Natural killer cell (primary cell): ENCODE measurements at regions not wholly inside any gene's neighbourhood (a gene's known extent, or its start where the extent isn't known, plus 50 kb on each side); places are given as distances from the start of the nearest gene placed in this dataset.
"Not testable (repeated sequence)": the region's sequence is repeated elsewhere in the genome, so short reads cannot be mapped to it uniquely, and the experiment has no call there.

Experiments used
- ATAC-seq, 3 donors: fragments of 150-1000 bp in 2 of 3; fragments of 200-7000 bp in 1 of 3; cut with Tn5 transposase; 1 replicate in 1 of 3; 2 replicates in 2 of 3; pipeline ENCODE4 v1.10.0; 2021; ENCODE audit warnings: mild to moderate bottlenecking in 2 of 3, moderate library complexity in 2 of 3
- DNase-seq, 2 donors: peaks; one replicate each; pipeline versions ENCODE4 v3.0.0 to v3.0.0-alpha.2; 2013 to 2021; ENCODE audit warnings: mixed read lengths in 1 of 2
- H3K27ac ChIP-seq: one replicate; pipeline ENCODE4 v1.5.1; 2013; ENCODE audit warnings: mild to moderate bottlenecking, low read length
- H3K27me3 ChIP-seq: one replicate; pipeline ENCODE4 v1.6.1; 2013; ENCODE audit warnings: low read length; ENCODE audit not compliant: control insufficient read depth, insufficient read depth
- H3K36me3 ChIP-seq: one replicate; pipeline ENCODE4 v1.6.1; 2013; ENCODE audit warnings: low read length; ENCODE audit not compliant: control insufficient read depth, insufficient read depth
- H3K4me1 ChIP-seq: one replicate; pipeline ENCODE4 v1.6.1; 2013; ENCODE audit warnings: low read length; ENCODE audit not compliant: control insufficient read depth, insufficient read depth
- H3K4me3 ChIP-seq: one replicate; pipeline ENCODE4 v1.5.1; 2013; ENCODE audit warnings: low read length
- H3K9me3 ChIP-seq: one replicate; pipeline ENCODE4 v1.6.1; 2013; ENCODE audit warnings: low read length; ENCODE audit not compliant: control insufficient read depth, insufficient read depth
- H3K27ac Mint-ChIP-seq, 2 donors: one replicate each; pipeline ENCODE4 v1.8.0; 2022; ENCODE audit warnings: mild to moderate bottlenecking in 2 of 2, mixed read lengths in 2 of 2, moderate library complexity in 1 of 2
- H3K27me3 Mint-ChIP-seq, 2 donors: one replicate each; pipeline ENCODE4 v1.8.0; 2022; ENCODE audit warnings: low read depth in 2 of 2, mixed read lengths in 2 of 2
- H3K36me3 Mint-ChIP-seq: one replicate; pipeline ENCODE4 v1.8.0; 2022; ENCODE audit warnings: mixed read lengths
- H3K4me1 Mint-ChIP-seq, 2 donors: one replicate each; pipeline ENCODE4 v1.8.0; 2022; ENCODE audit warnings: mixed read lengths in 2 of 2
- H3K4me3 Mint-ChIP-seq: one replicate; pipeline ENCODE4 v1.8.0; 2022; ENCODE audit warnings: mild to moderate bottlenecking, moderate library complexity, mixed read lengths
- H3K9me3 Mint-ChIP-seq, 2 donors: one replicate each; pipeline ENCODE4 v1.8.0; 2022; ENCODE audit warnings: mixed read lengths in 2 of 2
- WGBS: methylation state at CpG from one replicate; pipeline ENCODE4 v1.1.7; 2013; ENCODE audit warnings: missing lambda C conversion rate; ENCODE audit not compliant: insufficient coverage; 5-methylcytosine and 5-hydroxymethylcytosine counted together
- intact Hi-C: fragments of 100-400 bp; cut with micrococcal nuclease; formaldehyde crosslinking; loops from one replicate; pipeline ENCODE4 v1.14.2; 2022
- TF ChIP-seq, protein P1 (sequence below): fragments of 200-600 bp; IDR thresholded peaks from one replicate; pipeline ENCODE4 v1.8.0; 2022; ENCODE audit warnings: antibody characterized with exemption

DNA sequence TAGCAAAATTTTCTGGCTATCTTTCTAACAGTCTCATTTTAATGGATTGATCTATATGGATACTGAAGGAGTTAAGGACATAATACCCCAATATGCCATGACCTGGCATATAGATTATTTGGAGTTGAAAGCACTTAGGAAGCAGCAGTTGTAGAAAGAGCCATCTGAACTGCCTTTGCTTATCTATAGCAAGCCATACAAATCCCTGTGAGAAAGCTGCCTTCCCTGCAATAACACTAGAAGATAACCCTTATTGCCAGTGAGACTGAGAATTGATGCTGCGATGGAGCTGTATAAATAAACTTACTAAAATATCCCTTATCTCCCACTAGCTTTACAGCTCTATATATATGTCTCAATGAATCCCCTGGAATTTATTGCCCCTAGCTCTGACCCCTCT, 346.3 kb downstream of the TECRL start:
- H3K27ac ChIP-seq = no peak overlapping the region
- H3K9me3 Mint-ChIP-seq = peaks cover 6 to 12% of the 10 kb centered on the region in 2 donors
- H3K27ac Mint-ChIP-seq = no peak overlapping the region
- WGBS = 93% methylated on average over 1 of the region's 1 CpG
- H3K36me3 ChIP-seq = no peaks in the 10 kb centered on the region
- DNase-seq (no peak), ATAC-seq (no peak)
- peaks cover 8% of the 10 kb centered on the region for H3K36me3 Mint-ChIP-seq
- H3K27me3 ChIP-seq = no peaks in the 10 kb centered on the region
- H3K4me1 Mint-ChIP-seq = no peaks in the 10 kb centered on the region
- no peak overlapping the region for H3K4me3 Mint-ChIP-seq
- no peak overlapping the region for H3K4me3 ChIP-seq
- H3K27me3 Mint-ChIP-seq = no peaks in the 10 kb centered on the region
- no peaks in the 10 kb centered on the region for H3K9me3 ChIP-seq
- TF ChIP-seq, protein P1, sequence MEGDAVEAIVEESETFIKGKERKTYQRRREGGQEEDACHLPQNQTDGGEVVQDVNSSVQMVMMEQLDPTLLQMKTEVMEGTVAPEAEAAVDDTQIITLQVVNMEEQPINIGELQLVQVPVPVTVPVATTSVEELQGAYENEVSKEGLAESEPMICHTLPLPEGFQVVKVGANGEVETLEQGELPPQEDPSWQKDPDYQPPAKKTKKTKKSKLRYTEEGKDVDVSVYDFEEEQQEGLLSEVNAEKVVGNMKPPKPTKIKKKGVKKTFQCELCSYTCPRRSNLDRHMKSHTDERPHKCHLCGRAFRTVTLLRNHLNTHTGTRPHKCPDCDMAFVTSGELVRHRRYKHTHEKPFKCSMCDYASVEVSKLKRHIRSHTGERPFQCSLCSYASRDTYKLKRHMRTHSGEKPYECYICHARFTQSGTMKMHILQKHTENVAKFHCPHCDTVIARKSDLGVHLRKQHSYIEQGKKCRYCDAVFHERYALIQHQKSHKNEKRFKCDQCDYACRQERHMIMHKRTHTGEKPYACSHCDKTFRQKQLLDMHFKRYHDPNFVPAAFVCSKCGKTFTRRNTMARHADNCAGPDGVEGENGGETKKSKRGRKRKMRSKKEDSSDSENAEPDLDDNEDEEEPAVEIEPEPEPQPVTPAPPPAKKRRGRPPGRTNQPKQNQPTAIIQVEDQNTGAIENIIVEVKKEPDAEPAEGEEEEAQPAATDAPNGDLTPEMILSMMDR = no peak
- intact Hi-C loops = no loop called here
- H3K4me1 ChIP-seq = no peaks in the 10 kb centered on the region

DNA sequence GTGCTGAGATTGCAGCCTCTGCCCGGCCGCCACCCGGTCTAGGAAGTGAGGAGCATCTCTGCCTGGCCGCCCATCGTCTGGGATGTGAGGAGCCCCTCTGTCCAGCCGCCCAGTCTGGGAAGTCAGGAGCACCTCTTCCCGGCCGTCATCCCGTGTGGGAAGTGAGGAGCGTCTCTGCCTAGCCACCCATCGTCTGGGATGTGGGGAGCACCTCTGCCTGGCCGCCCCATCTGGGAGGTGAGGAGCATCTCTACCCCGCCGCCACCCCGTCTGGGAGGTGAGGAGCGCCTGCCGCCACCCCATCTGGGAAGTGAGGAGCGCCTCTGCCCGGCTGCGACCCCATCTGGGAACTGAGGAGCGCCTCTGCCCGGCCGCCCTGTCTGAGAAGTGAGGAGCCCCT, 372.2 kb downstream of the TECRL start:
- H3K36me3 Mint-ChIP-seq, H3K27me3 ChIP-seq, ATAC-seq, H3K9me3 ChIP-seq, H3K27me3 Mint-ChIP-seq, H3K27ac ChIP-seq, H3K4me1 Mint-ChIP-seq, H3K4me3 Mint-ChIP-seq, H3K4me3 ChIP-seq, DNase-seq, H3K4me1 ChIP-seq, H3K27ac Mint-ChIP-seq, intact Hi-C loops, H3K36me3 ChIP-seq: not testable (repeated sequence)
- H3K9me3 Mint-ChIP-seq = peaks cover 8 to 14% of the 10 kb centered on the region in 2 donors
- 94% methylated on average over 23 of the region's 23 CpGs for WGBS

DNA sequence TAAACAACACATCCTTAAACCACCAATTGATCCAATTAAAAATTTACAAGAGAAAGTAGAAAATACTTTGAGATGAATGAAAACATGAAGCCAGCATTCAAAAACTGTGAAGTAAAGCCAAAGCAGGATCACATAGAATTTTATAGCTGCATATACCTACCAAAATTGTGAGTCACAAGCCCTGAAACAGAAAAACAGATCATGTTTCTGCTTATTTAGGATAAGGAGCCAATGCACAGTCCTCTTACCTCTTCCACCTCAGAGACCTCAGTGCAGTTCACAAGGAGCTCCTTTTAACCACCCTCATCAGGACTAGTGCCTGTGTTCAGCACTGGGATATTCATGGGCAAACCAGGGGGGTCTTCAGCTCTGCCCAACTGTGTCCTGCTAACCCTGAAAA, 386.7 kb downstream of the TECRL start:
- Mint-ChIP-seq H3K4me1 (no peaks in the 10 kb centered on the region), H3K4me3 (no peak overlapping the region), H3K27ac (no peak overlapping the region), H3K27me3 (no peaks in the 10 kb centered on the region), H3K9me3 (peaks cover 10 to 19% of the 10 kb centered on the region in 2 donors), H3K36me3 (peaks cover 9% of the 10 kb centered on the region)
- peaks cover 8% of the 10 kb centered on the region for H3K9me3 ChIP-seq
- DNase-seq (no peak), ATAC-seq (no peak)
- no peaks in the 10 kb centered on the region for H3K4me1 ChIP-seq
- intact Hi-C loops = no loop called here
- no peak overlapping the region for H3K27ac ChIP-seq
- H3K27me3 ChIP-seq = no peaks in the 10 kb centered on the region
- no peaks in the 10 kb centered on the region for H3K36me3 ChIP-seq
- H3K4me3 ChIP-seq = no peak overlapping the region
- TF ChIP-seq, protein P1 = no peak

DNA sequence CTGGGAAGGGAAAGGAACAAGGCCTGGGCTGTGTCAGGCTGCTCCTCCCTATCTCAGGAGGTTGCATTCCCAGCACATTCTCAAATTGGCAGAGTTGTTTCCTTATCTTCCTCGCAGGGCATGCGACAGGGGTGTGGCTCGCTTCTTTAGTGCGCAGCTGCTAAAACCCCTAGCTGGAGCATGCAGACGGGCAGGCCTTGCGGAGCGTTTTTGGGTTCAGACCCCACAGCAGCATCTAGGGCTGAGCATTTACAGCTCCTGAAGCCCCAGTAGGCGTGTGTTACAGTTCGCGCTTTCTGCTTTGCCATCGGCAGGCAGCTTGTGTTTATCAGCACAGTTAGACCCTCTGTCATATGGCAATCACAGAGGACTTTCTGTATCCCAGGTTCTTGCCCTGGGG, 392.4 kb downstream of the TECRL start:
- 88% methylated on average over 11 of the region's 11 CpGs for WGBS
- no peak overlapping the region for H3K4me3 Mint-ChIP-seq
- intact Hi-C loops = loop anchor here (1.0 kb wide), 1 partner anchor 48 kb away; no protein-coding TSS in a partner anchor

More for the DNA sequence above, 392.4 kb downstream of the TECRL start:
- no peaks in the 10 kb centered on the region for H3K36me3 Mint-ChIP-seq
- no peak overlapping the region for H3K27ac Mint-ChIP-seq
- no peak overlapping the region for H3K27ac ChIP-seq
- peaks cover 6% of the 10 kb centered on the region for H3K9me3 ChIP-seq
- H3K4me1 ChIP-seq = no peaks in the 10 kb centered on the region
- no peaks in the 10 kb centered on the region for H3K27me3 ChIP-seq
- TF ChIP-seq, protein P1 = no peak
- ATAC-seq = no peak
- peaks cover 6% of the 10 kb centered on the region in 2 donors for H3K9me3 Mint-ChIP-seq
- no peaks in the 10 kb centered on the region for H3K36me3 ChIP-seq
- no peak for DNase-seq
- no peaks in the 10 kb centered on the region for H3K27me3 Mint-ChIP-seq
- H3K4me3 ChIP-seq = no peak overlapping the region
- H3K4me1 Mint-ChIP-seq = no peaks in the 10 kb centered on the region
